IMR-90 (cell line): ENCODE measurements at regions not wholly inside any gene's neighbourhood (a gene's known extent, or its start where the extent isn't known, plus 50 kb on each side); places are given as distances from the start of the nearest gene placed in this dataset.

ENCODE experiments used
- ATAC-seq: fragments of 200-7000 bp; cut with Tn5 transposase; 2 replicates; pipeline ENCODE4 v1.9.1; 2020; ENCODE audit warnings: low read depth, mild to moderate bottlenecking, moderate library complexity
- BruUV-seq: library from RNA; stranded (reverse); fragments of 400-500 nt; replicated peaks from 2 replicates; lab custom pipeline; 2021; lab: Mats Ljungman, UMichigan
- CTCF ChIA-PET: fragments of 300-600 bp; formaldehyde crosslinking; extraction: SDS; loops from one replicate; lab custom pipeline; 2021; ENCODE audit warnings: antibody characterized with exemption; lab: Yijun Ruan, JAX
- POLR2A ChIA-PET: fragments of 300-600 bp; sonication (Branson Sonifier 250); formaldehyde crosslinking; loops from one replicate; lab custom pipeline; 2022; ENCODE audit warnings: antibody characterized with exemption; ENCODE audit not compliant: unreplicated experiment; lab: Charles Lee
- DNase-seq: peaks from one replicate; pipeline ENCODE4 v3.0.0; 2013
- H2AFZ ChIP-seq: replicated peaks from 2 replicates; pipeline ENCODE3; 2013; ENCODE audit warnings: low read length, mild to moderate bottlenecking; ENCODE audit not compliant: poor library complexity
- H2AK5ac ChIP-seq: 2 replicates; pipeline ENCODE4 v1.6.1; 2013; ENCODE audit warnings: low read depth, low read length, inconsistent platforms
- H2AK9ac ChIP-seq: replicated peaks from 2 replicates; pipeline ENCODE3; 2013; ENCODE audit warnings: mild to moderate bottlenecking, low read depth, low read length, moderate library complexity; ENCODE audit not compliant: poor library complexity
- H2BK120ac ChIP-seq: 2 replicates; pipeline ENCODE4 v1.6.1; 2013; ENCODE audit warnings: low read depth, low read length, inconsistent platforms
- H2BK15ac ChIP-seq: 3 replicates; pipeline ENCODE4 v1.6.1; 2013; ENCODE audit warnings: low read depth, low read length, inconsistent platforms
- H2BK20ac ChIP-seq: 2 replicates; pipeline ENCODE4 v1.6.1; 2013; ENCODE audit warnings: low read depth, mild to moderate bottlenecking, inconsistent platforms, low read length, moderate library complexity
- H2BK5ac ChIP-seq: 2 replicates; pipeline ENCODE4 v1.6.1; 2013; ENCODE audit warnings: mild to moderate bottlenecking, low read depth, low read length, inconsistent platforms; ENCODE audit not compliant: poor library complexity, severe bottlenecking
- H3K14ac ChIP-seq: replicated peaks from 2 replicates; pipeline ENCODE4 v1.6.1; 2013; ENCODE audit warnings: low read depth, low read length, inconsistent platforms
- H3K18ac ChIP-seq: 2 replicates; pipeline ENCODE4 v1.6.1; 2013; ENCODE audit warnings: low read depth, low read length, control low read depth
- H3K23ac ChIP-seq: 2 replicates; pipeline ENCODE4 v1.6.1; 2013; ENCODE audit warnings: low read depth, low read length, inconsistent platforms
- H3K27ac ChIP-seq: 2 replicates; pipeline ENCODE4 v1.5.1; 2013; ENCODE audit warnings: mild to moderate bottlenecking, control low read depth, low read length; ENCODE audit not compliant: insufficient read depth
- H3K27me3 ChIP-seq: 2 replicates; pipeline ENCODE4 v1.6.1; 2013; ENCODE audit warnings: low read length; ENCODE audit not compliant: control insufficient read depth, insufficient read depth
- H3K36me3 ChIP-seq: 2 replicates; pipeline ENCODE4 v1.6.1; 2013; ENCODE audit warnings: low read length, mixed read lengths; ENCODE audit not compliant: control insufficient read depth, insufficient read depth
- H3K4ac ChIP-seq: 2 replicates; pipeline ENCODE4 v1.6.1; 2013; ENCODE audit warnings: low read depth, low read length, inconsistent platforms
- H3K4me1 ChIP-seq: 2 replicates; pipeline ENCODE4 v1.6.1; 2013; ENCODE audit warnings: low read length, mixed read lengths; ENCODE audit not compliant: control insufficient read depth, insufficient read depth
- H3K4me2 ChIP-seq: 2 replicates; pipeline ENCODE4 v1.6.1; 2013; ENCODE audit warnings: low read depth, mild to moderate bottlenecking, control low read depth, low read length, moderate library complexity
- H3K4me3 ChIP-seq: 2 replicates; pipeline ENCODE4 v1.5.1; 2013; ENCODE audit warnings: low read depth, mild to moderate bottlenecking, control low read depth, low read length, moderate library complexity; ENCODE audit not compliant: insufficient read depth
- H3K56ac ChIP-seq: 2 replicates; pipeline ENCODE4 v1.6.1; 2013; ENCODE audit warnings: low read length, inconsistent platforms; ENCODE audit not compliant: insufficient read depth; ENCODE audit errors: extremely low read depth
- H3K79me1 ChIP-seq, 2 experiments: 2 replicates each; pipeline ENCODE4 v1.6.1; 2013; ENCODE audit warnings: low read length in 2 of 2, inconsistent platforms in 1 of 2, low read depth in 1 of 2
- H3K9ac ChIP-seq: 2 replicates; pipeline ENCODE4 v1.6.1; 2013; ENCODE audit warnings: low read depth, low read length, control low read depth
- H3K9me1 ChIP-seq: 2 replicates; pipeline ENCODE4 v1.6.1; 2013; ENCODE audit warnings: low read length, inconsistent platforms; ENCODE audit not compliant: insufficient read depth
- H3K9me3 ChIP-seq: 2 replicates; pipeline ENCODE4 v1.6.1; 2013; ENCODE audit warnings: low read length; ENCODE audit not compliant: control insufficient read depth, insufficient read depth
- H4K20me1 ChIP-seq: 2 replicates; pipeline ENCODE4 v1.6.1; 2013; ENCODE audit warnings: low read length, inconsistent platforms; ENCODE audit not compliant: insufficient read depth
- H4K5ac ChIP-seq: 2 replicates; pipeline ENCODE4 v1.6.1; 2013; ENCODE audit warnings: mild to moderate bottlenecking, low read depth, low read length, control low read depth
- H4K8ac ChIP-seq, 2 experiments: 2 replicates each; pipeline ENCODE4 v1.6.1; 2013; ENCODE audit warnings: low read depth in 2 of 2, low read length in 2 of 2, control low read depth in 1 of 2, inconsistent platforms in 1 of 2
- H4K91ac ChIP-seq: 2 replicates; pipeline ENCODE4 v1.6.1; 2013; ENCODE audit warnings: low read depth, low read length, inconsistent platforms; ENCODE audit not compliant: insufficient read depth
- BHLHE40 ChIP-seq: fragments of 150-350 bp; IDR thresholded peaks from 2 replicates; pipeline ENCODE4 v1.6.1; 2016; ENCODE audit warnings: mild to moderate bottlenecking, low read depth, low read length
- CEBPB ChIP-seq: IDR thresholded peaks from 2 replicates; pipeline ENCODE4 v1.6.1; 2012; ENCODE audit warnings: low read depth, low read length, improper control_type of control experiment
- CHD1 ChIP-seq: IDR thresholded peaks from 2 replicates; pipeline ENCODE4 v1.6.1; 2012; ENCODE audit warnings: low read depth, low read length, improper control_type of control experiment
- ELK1 ChIP-seq: fragments of 150-350 bp; IDR thresholded peaks from 2 replicates; pipeline ENCODE4 v1.6.1; 2016; ENCODE audit warnings: low read depth, mild to moderate bottlenecking, low read length, moderate library complexity, borderline replicate concordance
- FOS ChIP-seq: fragments of 150-350 bp; IDR thresholded peaks from 2 replicates; pipeline ENCODE4 v1.6.1; 2016; ENCODE audit warnings: low read depth, low read length
- MAZ ChIP-seq: IDR thresholded peaks from 2 replicates; pipeline ENCODE4 v1.6.1; 2012; ENCODE audit warnings: low read depth, mild to moderate bottlenecking, low read length, improper control_type of control experiment, moderate library complexity, borderline replicate concordance
- MXI1 ChIP-seq: IDR thresholded peaks from 2 replicates; pipeline ENCODE4 v1.6.1; 2012; ENCODE audit warnings: low read depth, mild to moderate bottlenecking, low read length, moderate library complexity, borderline replicate concordance
- NFE2L2 ChIP-seq: fragments of 150-350 bp; IDR thresholded peaks from 2 replicates; pipeline ENCODE4 v1.6.1; 2016; ENCODE audit warnings: low read depth, mild to moderate bottlenecking, low read length
- RCOR1 ChIP-seq: IDR thresholded peaks from 2 replicates; pipeline ENCODE4 v1.6.1; 2012; ENCODE audit warnings: mild to moderate bottlenecking, low read length, improper control_type of control experiment; ENCODE audit not compliant: insufficient replicate concordance
- RFX5 ChIP-seq: IDR thresholded peaks from 2 replicates; pipeline ENCODE4 v1.8.0; 2012; ENCODE audit warnings: low read depth, mild to moderate bottlenecking, low read length, moderate library complexity
- SMC3 ChIP-seq: fragments of 150-350 bp; IDR thresholded peaks from 2 replicates; pipeline ENCODE4 v1.6.1; 2016; ENCODE audit warnings: low read depth, mild to moderate bottlenecking, antibody characterized with exemption, low read length, moderate library complexity
- USF2 ChIP-seq: fragments of 150-350 bp; IDR thresholded peaks from 2 replicates; pipeline ENCODE4 v1.6.1; 2017; ENCODE audit warnings: mild to moderate bottlenecking, antibody characterized with exemption, low read length, low read depth
- dilution Hi-C: fragments of 300-500 bp; cut with HindIII; formaldehyde crosslinking; loops from one replicate; pipeline ENCODE4 v1.14.3; 2018; ENCODE audit warnings: low sequenced_read_pairs; ENCODE audit not compliant: unreplicated experiment
- in situ Hi-C: fragments of 300-500 bp; cut with MboI; formaldehyde crosslinking; loops from 3 replicates; pipeline ENCODE4 v1.14.3; 2019; ENCODE audit warnings: low sequenced_read_pairs, inconsistent platforms, mixed read lengths
- intact Hi-C: fragments of 100-400 bp; cut with micrococcal nuclease; formaldehyde crosslinking; loops from 2 replicates; pipeline ENCODE4 v1.10.0; 2022

- Histone ChIP-seq H2AFZ (no peak overlapping the region), H3K18ac (no peak overlapping the region), H3K79me1 (no peaks in the 10 kb centered on the region), H2BK5ac (no peak overlapping the region), H3K27ac (no peak overlapping the region), H3K4me2 (no peak overlapping the region), H3K4me3 (no peak overlapping the region), H4K91ac (no peak overlapping the region), H4K8ac (no peak overlapping the region), H3K14ac (no peak overlapping the region), H2AK9ac (no peak overlapping the region), H4K20me1 (no peaks in the 10 kb centered on the region), H2BK20ac (no peak overlapping the region), H2BK120ac (no peak overlapping the region), H3K9ac (no peak overlapping the region), H3K4ac (no peak overlapping the region), H3K27me3 (no peaks in the 10 kb centered on the region), H3K9me3 (0 out of 2 replicates have a peak, but pooled peaks cover 1% of the 10 kb centered on the region), H2AK5ac (no peak overlapping the region), H3K56ac (no peak overlapping the region), H3K9me1 (no peaks in the 10 kb centered on the region), H2BK15ac (no peak overlapping the region), H3K23ac (no peak overlapping the region), H3K36me3 (no peaks in the 10 kb centered on the region), H3K4me1 (no peaks in the 10 kb centered on the region), H4K5ac (no peak overlapping the region)
- ATAC-seq = peak; percentile 46; the same call in 1 of the 2 replicates
- peak; percentile 28 for DNase-seq
- intact Hi-C loops (no loop called here), in situ Hi-C loops (no loop called here), dilution Hi-C loops (no loop called here)
- BruUV-seq = no TSS peak
- CTCF ChIA-PET = no interaction called here
- TF ChIP-seq ELK1 = no peak
- TF ChIP-seq FOS = no peak
- TF ChIP-seq NFE2L2 = no peak
- TF ChIP-seq RCOR1 = no peak
- no peak for TF ChIP-seq CEBPB
- no peak for TF ChIP-seq MXI1
- no peak for TF ChIP-seq MAZ
- no peak for TF ChIP-seq RFX5
- no peak for TF ChIP-seq USF2
- no peak for TF ChIP-seq CHD1
- TF ChIP-seq SMC3 = no peak
- TF ChIP-seq BHLHE40 = no peak
- POLR2A ChIA-PET = no interaction called here
These were observed 207.7 kb upstream of the GJE1 start for GRCh38 chr6:141925001-141925400.
